GM21515 (cell line): ENCODE measurements at regions not wholly inside any gene's neighbourhood (a gene's known extent, or its start where the extent isn't known, plus 50 kb on each side); places are given as distances from the start of the nearest gene placed in this dataset.
A peak's percentile ranks its signal among the peaks of the same experiment; 100 is the strongest.

ENCODE experiments used
- ATAC-seq: cut with Tn5 transposase; IDR thresholded peaks from one replicate; pipeline ENCODE4 v1.9.1; 2021; ENCODE audit not compliant: unreplicated experiment

GRCh38 chr2:6644261-6644660 lies 221.4 kb downstream of the CMPK2 start:
- ATAC-seq = no peak

- ATAC-seq = no peak
These were observed 220.7 kb downstream of the CMPK2 start for GRCh38 chr2:6645004-6645403.

GRCh38 chr2:6645672-6646071 lies 220.0 kb downstream of the CMPK2 start:
- ATAC-seq = no peak

GRCh38 chr2:6647046-6647445 lies 218.7 kb downstream of the CMPK2 start:
- no peak for ATAC-seq

DNA sequence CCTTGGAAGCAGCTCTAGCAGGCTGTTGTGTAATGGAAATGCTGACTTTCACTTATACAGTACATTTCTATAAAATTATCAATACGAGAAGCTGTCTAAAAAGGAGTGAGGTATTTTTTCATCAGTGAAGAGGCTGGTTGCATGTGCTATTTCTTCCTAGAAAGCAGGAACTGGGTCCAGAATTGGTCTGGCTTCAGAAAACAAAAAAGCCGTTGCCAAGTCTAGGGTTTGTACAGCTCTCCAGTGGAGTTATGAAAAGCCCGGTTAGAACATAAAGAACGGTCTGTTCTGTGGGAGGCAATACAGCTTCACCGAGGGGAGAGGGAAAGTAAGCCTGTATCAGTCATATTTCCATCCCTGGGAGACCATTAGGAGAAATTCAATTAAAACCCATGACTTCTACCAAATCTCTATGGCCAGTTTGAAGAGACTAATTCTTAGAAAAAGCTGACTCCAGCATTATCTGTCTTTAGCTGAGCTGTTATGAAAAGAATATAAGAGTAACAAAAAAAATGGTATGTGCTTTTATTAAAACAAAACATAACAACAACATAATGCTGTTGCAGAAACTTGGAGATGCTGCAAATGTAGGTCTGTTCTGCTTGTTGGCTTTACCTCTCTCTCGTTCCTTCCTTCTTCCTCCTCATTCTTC lies 217.0 kb downstream of the CMPK2 start:
- no peak for ATAC-seq

DNA sequence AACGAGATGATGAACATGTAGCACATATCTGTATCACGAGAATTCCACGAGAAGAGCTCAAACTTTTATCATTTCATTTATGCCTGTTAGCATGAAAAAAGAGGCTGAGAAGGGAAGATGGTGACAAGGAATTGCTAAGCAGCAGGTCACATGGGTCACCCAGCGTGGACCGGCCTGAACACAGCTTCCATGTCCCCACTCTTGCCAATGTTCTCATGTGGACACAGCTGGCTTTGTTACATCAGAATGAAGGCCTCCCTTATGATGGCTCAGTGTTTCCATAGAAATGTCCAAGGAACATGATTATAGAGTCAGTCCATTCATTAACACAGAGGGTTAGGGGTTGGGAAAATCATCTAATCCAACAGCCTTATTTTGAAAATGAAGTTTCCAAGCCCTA lies 215.4 kb downstream of the CMPK2 start:
- ATAC-seq = no peak

- no peak for ATAC-seq
These were observed 213.5 kb downstream of the CMPK2 start for GRCh38 chr2:6652251-6652650.

- ATAC-seq = no peak
These were observed 212.4 kb downstream of the CMPK2 start for GRCh38 chr2:6653281-6653750.

DNA sequence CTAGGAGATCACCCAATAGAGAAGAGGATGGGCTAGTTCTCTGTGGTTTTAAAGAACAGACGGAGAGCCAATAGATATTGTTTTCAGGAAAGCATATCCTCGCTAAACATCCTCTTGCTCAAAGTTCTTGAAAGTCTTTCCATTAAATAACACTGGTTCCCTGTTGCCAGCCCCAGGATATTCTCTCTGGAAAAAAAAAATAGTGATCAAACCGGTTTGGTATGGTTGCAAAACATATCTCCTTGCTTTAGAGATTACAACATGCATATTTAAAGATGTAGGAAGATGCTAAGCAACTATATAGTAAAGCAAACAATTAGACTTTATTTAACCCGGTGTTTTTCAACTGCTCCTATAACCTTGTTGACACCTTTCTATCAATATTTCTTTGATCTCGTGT lies 211.4 kb downstream of the CMPK2 start:
- ATAC-seq = no peak

GRCh38 chr2:6656633-6657032 lies 209.1 kb downstream of the CMPK2 start:
- ATAC-seq = no peak

- no peak for ATAC-seq
These were observed 208.6 kb downstream of the CMPK2 start for GRCh38 chr2:6657136-6657535.

DNA sequence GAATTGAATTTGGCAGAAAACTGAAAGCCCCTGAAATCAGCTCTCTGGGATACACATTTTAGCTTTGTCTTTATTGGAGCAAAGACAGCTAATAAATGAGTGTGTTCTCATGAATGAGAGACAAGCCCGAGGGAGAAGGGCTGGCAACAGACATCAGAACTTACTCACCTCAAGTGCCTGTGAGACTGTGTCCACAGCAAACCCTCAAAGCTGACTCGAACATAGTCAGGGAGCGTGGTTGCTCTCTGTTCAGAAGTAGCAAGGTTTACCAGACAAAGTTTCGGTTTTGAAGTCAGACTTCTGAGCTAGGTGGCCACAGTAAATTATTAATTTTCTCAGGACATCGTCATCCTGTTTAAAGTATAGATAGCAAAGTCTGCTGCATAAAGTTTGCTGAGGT lies 207.9 kb downstream of the CMPK2 start:
- ATAC-seq = peak; percentile 84

GRCh38 chr2:6664332-6665061 lies 201.2 kb downstream of the CMPK2 start:
- ATAC-seq = no peak

GRCh38 chr2:6665093-6666045 lies 200.3 kb downstream of the CMPK2 start:
- no peak for ATAC-seq

- no peak for ATAC-seq
These were observed 198.4 kb downstream of the CMPK2 start for GRCh38 chr2:6667326-6667725.

DNA sequence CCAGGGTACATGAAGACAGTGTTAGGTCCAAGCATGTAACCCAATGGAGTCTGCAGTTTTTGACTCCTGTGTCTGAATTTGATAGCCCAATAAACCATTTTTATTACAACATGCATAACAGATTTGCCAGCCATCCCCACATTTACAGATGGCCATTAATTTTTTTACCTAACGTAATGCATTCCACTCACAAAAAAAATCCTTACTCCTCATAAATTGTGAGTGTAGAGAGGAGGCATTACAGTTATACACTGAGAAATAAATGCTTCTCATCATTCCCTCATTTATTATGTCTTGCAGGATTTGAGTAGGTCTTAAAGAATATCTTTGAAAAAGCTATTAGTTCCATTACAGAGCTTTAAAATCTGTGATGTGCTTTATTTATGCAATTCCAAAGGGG lies 193.8 kb downstream of the CMPK2 start:
- ATAC-seq = no peak

- ATAC-seq = no peak
These were observed 191.3 kb downstream of the CMPK2 start for GRCh38 chr2:6674381-6674780.

GRCh38 chr2:6675791-6676190 lies 189.9 kb downstream of the CMPK2 start:
- ATAC-seq = no peak

DNA sequence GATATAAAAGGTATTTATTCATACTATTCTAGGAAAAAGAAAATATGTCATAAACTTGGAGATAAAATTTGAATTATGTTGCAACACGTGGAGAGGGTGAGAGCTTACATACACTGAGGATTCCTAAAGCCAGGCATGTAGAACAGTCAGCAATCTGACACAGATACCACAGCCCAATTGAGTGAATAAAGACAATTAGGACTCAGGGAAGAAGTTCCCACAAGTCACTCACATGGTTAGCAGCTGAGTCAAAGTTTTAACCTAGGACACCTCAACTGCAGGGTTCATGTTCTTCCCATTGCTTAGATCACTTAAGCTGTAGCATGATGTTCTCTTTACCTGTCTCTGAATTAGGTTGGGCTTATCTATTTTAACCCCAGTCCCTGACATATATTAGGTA lies 189.5 kb downstream of the CMPK2 start:
- ATAC-seq = no peak

GRCh38 chr2:6676776-6677175 lies 188.9 kb downstream of the CMPK2 start:
- ATAC-seq = no peak

GRCh38 chr2:6679471-6679870 lies 186.2 kb downstream of the CMPK2 start:
- no peak for ATAC-seq

- ATAC-seq = no peak
These were observed 182.2 kb downstream of the CMPK2 start for GRCh38 chr2:6683516-6683915.
